H9 (cell line): ENCODE measurements at regions not wholly inside any gene's neighbourhood (a gene's known extent, or its start where the extent isn't known, plus 50 kb on each side); places are given as distances from the start of the nearest gene placed in this dataset.

ENCODE experiments used
- DNase-seq: peaks from one replicate; pipeline ENCODE4 v3.0.0-alpha.2; 2017
- H2AFZ ChIP-seq: one replicate; pipeline ENCODE4 v1.6.1; 2013; ENCODE audit warnings: mild to moderate bottlenecking, low read length, control low read depth, moderate library complexity
- H2AK5ac ChIP-seq: 2 replicates; pipeline ENCODE4 v1.6.1; 2013; ENCODE audit warnings: low read length, control low read depth, mixed read lengths; ENCODE audit not compliant: insufficient read length
- H2BK120ac ChIP-seq: one replicate; pipeline ENCODE4 v1.6.1; 2013; ENCODE audit warnings: low read depth, mild to moderate bottlenecking, low read length, control low read depth, inconsistent platforms; ENCODE audit not compliant: poor library complexity, severe bottlenecking
- H2BK12ac ChIP-seq: 2 replicates; pipeline ENCODE4 v1.6.1; 2013; ENCODE audit warnings: low read length, control low read depth, mixed read lengths, low read depth; ENCODE audit not compliant: insufficient read length
- H2BK15ac ChIP-seq: 2 replicates; pipeline ENCODE4 v1.6.1; 2013; ENCODE audit warnings: low read depth, low read length, control low read depth
- H2BK20ac ChIP-seq: one replicate; pipeline ENCODE4 v1.6.1; 2013; ENCODE audit warnings: low read depth, mild to moderate bottlenecking, low read length, control low read depth, inconsistent platforms; ENCODE audit not compliant: poor library complexity, severe bottlenecking
- H2BK5ac ChIP-seq: 2 replicates; pipeline ENCODE4 v1.6.1; 2013; ENCODE audit warnings: low read length, control low read depth, mixed read lengths; ENCODE audit not compliant: insufficient read length
- H3K14ac ChIP-seq: 2 replicates; pipeline ENCODE4 v1.6.1; 2013; ENCODE audit warnings: low read length, control low read depth; ENCODE audit not compliant: insufficient read depth
- H3K18ac ChIP-seq: 2 replicates; pipeline ENCODE4 v1.6.1; 2013; ENCODE audit warnings: low read depth, mild to moderate bottlenecking, mixed read lengths, low read length, control low read depth; ENCODE audit not compliant: insufficient read length
- H3K23ac ChIP-seq: 2 replicates; pipeline ENCODE4 v1.6.1; 2013; ENCODE audit warnings: low read length, control low read depth, mixed read lengths, low read depth; ENCODE audit not compliant: insufficient read length
- H3K23me2 ChIP-seq: 2 replicates; pipeline ENCODE4 v1.6.1; 2013; ENCODE audit warnings: low read depth, mild to moderate bottlenecking, mixed read lengths, low read length, control low read depth; ENCODE audit not compliant: insufficient read length, poor library complexity, severe bottlenecking
- H3K27ac ChIP-seq: 2 replicates; pipeline ENCODE4 v1.5.1; 2013; ENCODE audit warnings: low read length, control low read depth, mixed read lengths, low read depth; ENCODE audit not compliant: insufficient read length
- H3K27me3 ChIP-seq: 2 replicates; pipeline ENCODE4 v1.6.1; 2013; ENCODE audit warnings: low read length, control low read depth, inconsistent platforms; ENCODE audit not compliant: insufficient read depth
- H3K4ac ChIP-seq: 2 replicates; pipeline ENCODE4 v1.6.1; 2013; ENCODE audit warnings: low read depth, mild to moderate bottlenecking, control low read depth, inconsistent platforms, low read length, moderate library complexity
- H3K4me1 ChIP-seq: 2 replicates; pipeline ENCODE4 v1.6.1; 2013; ENCODE audit warnings: low read length, control low read depth, inconsistent platforms; ENCODE audit not compliant: insufficient read depth
- H3K4me2 ChIP-seq: 2 replicates; pipeline ENCODE4 v1.6.1; 2013; ENCODE audit warnings: low read length, control low read depth, mixed read lengths; ENCODE audit not compliant: insufficient read length, insufficient read depth
- H3K56ac ChIP-seq: 2 replicates; pipeline ENCODE4 v1.6.1; 2013; ENCODE audit warnings: low read depth, mild to moderate bottlenecking, mixed read lengths, low read length, control low read depth; ENCODE audit not compliant: insufficient read length
- H3K79me1 ChIP-seq: 2 replicates; pipeline ENCODE4 v1.6.1; 2013; ENCODE audit warnings: low read depth, mild to moderate bottlenecking, moderate library complexity, low read length, control low read depth, inconsistent platforms; ENCODE audit not compliant: insufficient read depth, poor library complexity, severe bottlenecking
- H3K79me2 ChIP-seq: 2 replicates; pipeline ENCODE4 v1.6.1; 2013; ENCODE audit warnings: low read length, control low read depth, inconsistent platforms; ENCODE audit not compliant: insufficient read depth
- H3K9ac ChIP-seq: 2 replicates; pipeline ENCODE4 v1.6.1; 2013; ENCODE audit warnings: low read length, control low read depth, mixed read lengths; ENCODE audit not compliant: insufficient read length; ENCODE audit errors: extremely low read depth
- H3K9me3 ChIP-seq: one replicate; pipeline ENCODE4 v1.6.1; 2013; ENCODE audit warnings: low read depth, low read length, inconsistent platforms; ENCODE audit not compliant: control insufficient read depth
- H3T11ph ChIP-seq: one replicate; pipeline ENCODE4 v1.6.1; 2013; ENCODE audit warnings: mild to moderate bottlenecking, low read length, control low read depth, inconsistent platforms
- H4K20me1 ChIP-seq: one replicate; pipeline ENCODE4 v1.6.1; 2013; ENCODE audit not compliant: control insufficient read depth, insufficient read length, insufficient read depth
- H4K5ac ChIP-seq: 2 replicates; pipeline ENCODE4 v1.6.1; 2013; ENCODE audit warnings: low read depth, mild to moderate bottlenecking, mixed read lengths, low read length, control low read depth; ENCODE audit not compliant: insufficient read length
- H4K8ac ChIP-seq: replicated peaks from 2 replicates; pipeline ENCODE4 v1.6.1; 2013; ENCODE audit warnings: low read length, control low read depth, mixed read lengths, low read depth; ENCODE audit not compliant: insufficient read length
- H4K91ac ChIP-seq: 2 replicates; pipeline ENCODE4 v1.6.1; 2013; ENCODE audit warnings: low read depth, mild to moderate bottlenecking, moderate library complexity, mixed read lengths, low read length, control low read depth; ENCODE audit not compliant: insufficient read length
- H3K27ac Mint-ChIP-seq, 3 experiments: 2 replicates in 2 of 3; 3 replicates in 1 of 3; pipeline ENCODE4 v1.8.0; 2020 to 2021; ENCODE audit warnings: mixed read lengths in 3 of 3, mild to moderate bottlenecking in 1 of 3, moderate library complexity in 1 of 3
- H3K27me3 Mint-ChIP-seq: 2 replicates; pipeline ENCODE4 v1.8.0; 2021; ENCODE audit warnings: low read depth, mild to moderate bottlenecking, moderate library complexity, mixed read lengths
- H3K36me3 Mint-ChIP-seq, 3 experiments: 2 replicates in 2 of 3; 3 replicates in 1 of 3; pipeline ENCODE4 v1.8.0; 2020 to 2021; ENCODE audit warnings: low read depth in 3 of 3, mixed read lengths in 3 of 3; ENCODE audit not compliant: insufficient read depth in 1 of 3
- H3K4me1 Mint-ChIP-seq, 2 experiments: 2 replicates each; pipeline ENCODE4 v1.8.0; 2020; ENCODE audit warnings: mixed read lengths in 2 of 2
- H3K4me3 Mint-ChIP-seq, 2 experiments: 2 replicates in 1 of 2; 3 replicates in 1 of 2; pipeline ENCODE4 v1.8.0; 2020 to 2021; ENCODE audit warnings: mild to moderate bottlenecking in 2 of 2, mixed read lengths in 2 of 2, moderate library complexity in 1 of 2
- H3K9me3 Mint-ChIP-seq, 2 experiments: 2 replicates in 1 of 2; 3 replicates in 1 of 2; pipeline ENCODE4 v1.8.0; 2020; ENCODE audit warnings: mild to moderate bottlenecking in 2 of 2, mixed read lengths in 2 of 2, moderate library complexity in 1 of 2
- CTCF ChIP-seq: fragments of 200-600 bp; sonication (generic); conservative IDR thresholded peaks from 3 replicates; pipeline ENCODE4 v1.8.0; 2021; ENCODE audit warnings: antibody characterized with exemption, mild to moderate bottlenecking
- WGBS: extraction: QIAGEN DNeasy Blood & Tissue Kit; methylation state at CpG from one replicate; pipeline ENCODE4 v1.1.7; 2013; ENCODE audit warnings: missing lambda C conversion rate, low lambda C conversion rate, mixed read lengths; ENCODE audit not compliant: insufficient read length; ENCODE audit errors: extremely low coverage; 5-methylcytosine and 5-hydroxymethylcytosine counted together

GRCh38 chr15:62809968-62810260 is 232.6 kb upstream of the TPM1 start:
- Histone ChIP-seq H2BK20ac (no peak overlapping the region), H3K56ac (no peak overlapping the region), H3K4me1 (no peaks in the 10 kb centered on the region), H3K9me3 (no peaks in the 10 kb centered on the region), H2AK5ac (no peak overlapping the region), H3T11ph (no peak overlapping the region), H3K14ac (no peak overlapping the region; the same call in 1 of the 2 replicates), H3K79me1 (no peaks in the 10 kb centered on the region), H2BK12ac (no peak overlapping the region), H3K23ac (no peak overlapping the region), H3K79me2 (no peaks in the 10 kb centered on the region), H3K18ac (peak overlapping the region; percentile 77), H2BK120ac (no peak overlapping the region), H2BK5ac (no peak overlapping the region), H3K27me3 (no peaks in the 10 kb centered on the region), H4K5ac (no peak overlapping the region), H3K4ac (no peak overlapping the region), H3K4me2 (no peak overlapping the region), H4K8ac (no peak overlapping the region), H3K27ac (no peak overlapping the region), H4K91ac (no peak overlapping the region), H3K23me2 (no peaks in the 10 kb centered on the region), H4K20me1 (no peaks in the 10 kb centered on the region), H2BK15ac (no peak overlapping the region), H2AFZ (no peak overlapping the region), H3K9ac (no peak overlapping the region)
- WGBS, result no CpG with 5 or more reads among the region's 8 CpGs
- Mint-ChIP-seq H3K27ac (no peak overlapping the region), H3K4me1 (peaks cover 17 to 27% of the 10 kb centered on the region in 2 experiments), H3K36me3 (peaks cover 0 to 2% (median 0%) of the 10 kb centered on the region in 3 experiments; a peak in 2 of 7 replicates), H3K4me3 (no peak overlapping the region), H3K27me3 (peaks cover 42% of the 10 kb centered on the region), H3K9me3 (no peaks in the 10 kb centered on the region)
- DNase-seq, result no peak
- no peak for TF ChIP-seq CTCF
